ENCODE measurements at regions not wholly inside any gene's neighbourhood (a gene's known extent, or its start where the extent isn't known, plus 50 kb on each side); places are given as distances from the start of the nearest gene placed in this dataset.

GRCh38 chr21:31553461-31553860 is 106.0 kb upstream of the SOD1 start:
- DNase-seq (ENCODE audit: extremely low spot score in 2 of 2), result no peak
- H3K27ac ChIP-seq, result no peak overlapping the region
- H3K4me3 ChIP-seq, result no peak overlapping the region
- H3K4me1 ChIP-seq, result peaks cover 13% of the 10 kb centered on the region
- intact Hi-C loops (cut with DNase I), result no loop called here
- no peaks in the 10 kb centered on the region for H3K27me3 ChIP-seq
- TF ChIP-seq CTCF (IDR thresholded peaks at IDR 0.05) (no peak), POLR2A (IDR thresholded peaks at IDR 0.05) (no peak), POLR2AphosphoS5 (IDR thresholded peaks at IDR 0.05; ENCODE audit: insufficient read depth in 1 of 2, low read depth in 1 of 2) (no peak)
- no peaks in the 10 kb centered on the region for H3K9me3 ChIP-seq
- H3K36me3 ChIP-seq, result no peaks in the 10 kb centered on the region

GRCh38 chr21:31552826-31553225 is 106.7 kb upstream of the SOD1 start:
- no peaks in the 10 kb centered on the region for H3K9me3 ChIP-seq
- H3K4me3 ChIP-seq, result no peak overlapping the region
- TF ChIP-seq CTCF (IDR thresholded peaks at IDR 0.05), result no peak
- TF ChIP-seq POLR2AphosphoS5 (IDR thresholded peaks at IDR 0.05; ENCODE audit: insufficient read depth in 1 of 2, low read depth in 1 of 2), result no peak
- no peak for TF ChIP-seq POLR2A (IDR thresholded peaks at IDR 0.05)
- no peaks in the 10 kb centered on the region for H3K27me3 ChIP-seq
- H3K36me3 ChIP-seq, result no peaks in the 10 kb centered on the region
- peaks cover 7% of the 10 kb centered on the region for H3K4me1 ChIP-seq
- DNase-seq (ENCODE audit: extremely low spot score in 2 of 2), result no peak
- H3K27ac ChIP-seq, result no peak overlapping the region
- intact Hi-C loops (cut with DNase I), result no loop called here

- no peaks in the 10 kb centered on the region for H3K4me1 ChIP-seq
- no peak overlapping the region for H3K27ac ChIP-seq
- intact Hi-C loops (cut with DNase I), result no loop called here
- no peaks in the 10 kb centered on the region for H3K27me3 ChIP-seq
- H3K9me3 ChIP-seq, result no peaks in the 10 kb centered on the region
- no peak for TF ChIP-seq POLR2AphosphoS5 (IDR thresholded peaks at IDR 0.05; ENCODE audit: insufficient read depth in 1 of 2, low read depth in 1 of 2)
- TF ChIP-seq CTCF (IDR thresholded peaks at IDR 0.05), result no peak
- TF ChIP-seq POLR2A (IDR thresholded peaks at IDR 0.05), result no peak
- DNase-seq (ENCODE audit: extremely low spot score in 2 of 2), result no peak
- no peaks in the 10 kb centered on the region for H3K36me3 ChIP-seq
- no peak overlapping the region for H3K4me3 ChIP-seq
Measured at GRCh38 chr21:31550070-31550469, 109.4 kb upstream of the SOD1 start.

- Histone ChIP-seq H3K36me3 (no peaks in the 10 kb centered on the region), H3K4me1 (no peaks in the 10 kb centered on the region), H3K27me3 (no peaks in the 10 kb centered on the region), H3K9me3 (no peaks in the 10 kb centered on the region), H3K27ac (no peak overlapping the region), H3K4me3 (no peak overlapping the region)
- no peak for TF ChIP-seq POLR2A (IDR thresholded peaks at IDR 0.05)
- no peak for TF ChIP-seq POLR2AphosphoS5 (IDR thresholded peaks at IDR 0.05; ENCODE audit: insufficient read depth in 1 of 2, low read depth in 1 of 2)
- TF ChIP-seq CTCF (IDR thresholded peaks at IDR 0.05), result no peak
- intact Hi-C loops (cut with DNase I), result no loop called here
- DNase-seq (ENCODE audit: extremely low spot score in 2 of 2), result no peak
Measured at GRCh38 chr21:31548688-31549087, 110.8 kb upstream of the SOD1 start.

- no peaks in the 10 kb centered on the region for H3K36me3 ChIP-seq
- H3K27ac ChIP-seq, result no peak overlapping the region
- no peaks in the 10 kb centered on the region for H3K27me3 ChIP-seq
- H3K9me3 ChIP-seq, result no peaks in the 10 kb centered on the region
- no peaks in the 10 kb centered on the region for H3K4me1 ChIP-seq
- TF ChIP-seq POLR2A (IDR thresholded peaks at IDR 0.05) (no peak), CTCF (IDR thresholded peaks at IDR 0.05) (no peak), POLR2AphosphoS5 (IDR thresholded peaks at IDR 0.05; ENCODE audit: insufficient read depth in 1 of 2, low read depth in 1 of 2) (no peak)
- intact Hi-C loops (cut with DNase I), result no loop called here
- no peak for DNase-seq (ENCODE audit: extremely low spot score in 2 of 2)
- no peak overlapping the region for H3K4me3 ChIP-seq
Measured at GRCh38 chr21:31546443-31547170, 112.9 kb upstream of the SOD1 start.
